Adrenal gland (tissue), 9 donors: ENCODE measurements at regions not wholly inside any gene's neighbourhood (a gene's known extent, or its start where the extent isn't known, plus 50 kb on each side); places are given as distances from the start of the nearest gene placed in this dataset.
"Not testable (repeated sequence)": the region's sequence is repeated elsewhere in the genome, so short reads cannot be mapped to it uniquely, and the experiment has no call there.

Experiments used
- DNase-seq, 7 donors: peaks; one replicate each; pipeline ENCODE4 v3.0.0-alpha.2; 2019 to 2020
- H3K27ac ChIP-seq, 5 donors: fragments of 200-600 bp; sonication (generic) in 4 of 5; 1 replicate in 3 of 5; 2 replicates in 2 of 5; pipeline versions ENCODE4 v1.5.1 to v1.8.0; 2016 to 2020; ENCODE audit warnings: mild to moderate bottlenecking in 1 of 5
- H3K27me3 ChIP-seq: fragments of 200-600 bp; 2 replicates; pipeline ENCODE4 v1.8.0; 2021
- H3K36me3 ChIP-seq, 2 donors: fragments of 200-600 bp; replicated peaks in 1 of 2; 1 replicate in 1 of 2; 2 replicates in 1 of 2; pipeline versions ENCODE4 v1.5.1 to v1.8.0; 2018 to 2022
- H3K4me1 ChIP-seq, 2 donors: fragments of 200-600 bp; replicated peaks in 1 of 2; 1 replicate in 1 of 2; 2 replicates in 1 of 2; pipeline versions ENCODE4 v1.5.1 to v1.8.0; 2018 to 2021
- H3K4me3 ChIP-seq, 4 donors: fragments of 200-600 bp; sonication (generic) in 3 of 4; one replicate each; pipeline ENCODE4 v1.5.1; 2016 to 2018
- H3K9me3 ChIP-seq, 3 donors: fragments of 200-600 bp; sonication (generic) in 1 of 3; replicated peaks in 1 of 3; 1 replicate in 2 of 3; 2 replicates in 1 of 3; pipeline versions ENCODE4 v1.5.1 to v1.8.0; 2016 to 2021
- CTCF ChIP-seq, 6 experiments: fragments of 450-650 bp in 4 of 6; fragments of 200-600 bp in 2 of 6; sonication (generic) in 1 of 6; IDR thresholded peaks; 1 replicate in 5 of 6; 2 replicates in 1 of 6; pipeline versions ENCODE4 v1.5.1 to v1.8.0; 2016 to 2021; ENCODE audit warnings: antibody characterized with exemption in 6 of 6, mild to moderate bottlenecking in 2 of 6, moderate library complexity in 1 of 6
- POLR2A ChIP-seq, 2 donors: fragments of 450-650 bp; IDR thresholded peaks; one replicate each; pipeline ENCODE4 v1.6.1; 2017; ENCODE audit warnings: antibody characterized with exemption in 2 of 2, mild to moderate bottlenecking in 2 of 2, moderate library complexity in 1 of 2
- WGBS, 4 donors: extraction: QIAGEN DNeasy Blood & Tissue Kit in 2 of 4; methylation state at CpG; one replicate each; pipeline versions ENCODE4 v1.1.5 to v1.1.7; 2013 to 2017; 5-methylcytosine and 5-hydroxymethylcytosine counted together
- intact Hi-C, 2 donors: fragments of 100-400 bp; cut with DNase I; formaldehyde crosslinking; loops; one replicate each; pipeline versions ENCODE4 v1.14.1 to v1.15.0; 2022 to 2023
- donor health status: healthy with polysubstance abuse.
- donor health status: Bipolar disorder and iron deficiency.
- donor health status: DM: yes; HTN: yes; CAD: no.
- donor health status: DM: no; HTN: no; CAD: no.
- donor health status: DM: no; HTN: no; CAD: no.

- H3K9me3 ChIP-seq, result no peaks in the 10 kb centered on the region
- H3K27ac ChIP-seq, result no peak overlapping the region
- TF ChIP-seq POLR2A (IDR thresholded peaks at IDR 0.05) (no peak), CTCF (IDR thresholded peaks at IDR 0.05) (no peak)
- intact Hi-C loops, result no loop called here
- no peaks in the 10 kb centered on the region for H3K4me1 ChIP-seq
- no peak overlapping the region for H3K4me3 ChIP-seq
- DNase-seq, result no peak
- H3K36me3 ChIP-seq, result no peaks in the 10 kb centered on the region
- no peaks in the 10 kb centered on the region for H3K27me3 ChIP-seq
- WGBS, 4 donors, result 81 to 92% (median 89%) methylated on average over 3 of the region's 3 CpGs
Measured at GRCh38 chr4:159925770-159926169, 822.9 kb downstream of the RAPGEF2 start.

GRCh38 chr4:159926871-159927270 is 824.0 kb downstream of the RAPGEF2 start:
- Histone ChIP-seq H3K36me3 (no peaks in the 10 kb centered on the region), H3K27me3 (no peaks in the 10 kb centered on the region), H3K27ac (no peak overlapping the region), H3K9me3 (no peaks in the 10 kb centered on the region), H3K4me3 (no peak overlapping the region), H3K4me1 (no peaks in the 10 kb centered on the region)
- WGBS, 4 donors, result 65 to 81% (median 73%) methylated on average over 1 of the region's 1 CpG
- TF ChIP-seq CTCF (IDR thresholded peaks at IDR 0.05), result no peak
- TF ChIP-seq POLR2A (IDR thresholded peaks at IDR 0.05), result no peak
- DNase-seq, result no peak
- intact Hi-C loops, result no loop called here

- Histone ChIP-seq H3K4me3 (no peak overlapping the region), H3K9me3 (no peaks in the 10 kb centered on the region), H3K27ac (no peak overlapping the region), H3K36me3 (no peaks in the 10 kb centered on the region), H3K4me1 (no peaks in the 10 kb centered on the region), H3K27me3 (no peaks in the 10 kb centered on the region)
- no peak for DNase-seq
- WGBS, 4 donors, result 89 to 95% (median 91%) methylated on average over 6 of the region's 6 CpGs
- intact Hi-C loops, result no loop called here
- TF ChIP-seq CTCF (IDR thresholded peaks at IDR 0.05) (no peak), POLR2A (IDR thresholded peaks at IDR 0.05) (no peak)
Measured at GRCh38 chr4:159927781-159928180, 824.9 kb downstream of the RAPGEF2 start.

GRCh38 chr4:159934602-159935001 is 831.7 kb downstream of the RAPGEF2 start:
- H3K9me3 ChIP-seq, H3K4me3 ChIP-seq, H3K36me3 ChIP-seq, DNase-seq, intact Hi-C loops, H3K27ac ChIP-seq, H3K4me1 ChIP-seq, H3K27me3 ChIP-seq: not testable (repeated sequence)
- WGBS, 4 donors, result 88 to 93% (median 92%) methylated on average over 7 to 8 of the region's 8 CpGs

GRCh38 chr4:159937595-159937994 is 834.7 kb downstream of the RAPGEF2 start:
- TF ChIP-seq CTCF (IDR thresholded peaks at IDR 0.05) (no peak), POLR2A (IDR thresholded peaks at IDR 0.05) (no peak)
- no peak overlapping the region for H3K27ac ChIP-seq

GRCh38 chr4:159939681-159940080 is 836.8 kb downstream of the RAPGEF2 start:
- intact Hi-C loops, H3K4me1 ChIP-seq, H3K9me3 ChIP-seq, DNase-seq, H3K27me3 ChIP-seq, H3K36me3 ChIP-seq, H3K27ac ChIP-seq, H3K4me3 ChIP-seq: not testable (repeated sequence)
- WGBS, 4 donors, result 96 to 100% (median 97%) methylated on average over 3 to 25 of the region's 25 CpGs; no CpG with 5 or more reads in 1 of the 4 donors

More at GRCh38 chr4:159937595-159937994, 834.7 kb downstream of the RAPGEF2 start:
- H3K4me1 ChIP-seq, result no peaks in the 10 kb centered on the region
- no peaks in the 10 kb centered on the region for H3K9me3 ChIP-seq
- no peaks in the 10 kb centered on the region for H3K27me3 ChIP-seq
- H3K4me3 ChIP-seq, result no peak overlapping the region
- intact Hi-C loops, result no loop called here
- WGBS, 4 donors, result 81 to 88% (median 85%) methylated on average over 3 of the region's 3 CpGs
- DNase-seq, result no peak
- no peaks in the 10 kb centered on the region for H3K36me3 ChIP-seq
